ENCODE measurements at regions not wholly inside any gene's neighbourhood (a gene's known extent, or its start where the extent isn't known, plus 50 kb on each side); places are given as distances from the start of the nearest gene placed in this dataset.

DNA sequence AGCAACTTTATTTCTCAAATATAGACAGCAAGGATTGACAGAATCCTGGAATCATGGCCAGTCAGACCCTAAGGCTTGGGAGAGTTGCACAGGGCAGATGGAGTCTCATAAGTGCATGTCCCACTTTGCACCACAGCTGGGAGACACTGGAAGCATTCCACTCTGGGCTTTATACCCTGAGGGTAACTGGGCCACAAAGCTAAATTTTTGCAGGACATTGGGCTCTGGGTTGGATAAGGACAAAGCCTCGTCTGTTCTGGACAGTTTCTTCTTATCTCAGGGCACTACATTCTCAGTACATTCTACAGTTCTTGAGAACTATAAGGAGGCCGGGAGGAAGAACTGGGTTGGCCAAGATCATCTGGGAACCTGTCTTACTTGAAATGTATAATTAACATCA lies 158.3 kb upstream of the IGFBP3 start:
- POLR2A ChIA-PET: interaction anchor here (0.7 kb wide), 1 partner anchor 19 kb away, joined by 3 read pairs; no protein-coding TSS in a partner anchor
- in situ Hi-C loops (cut with MboI): no loop called here
- FAIRE-seq: no peak

DNA sequence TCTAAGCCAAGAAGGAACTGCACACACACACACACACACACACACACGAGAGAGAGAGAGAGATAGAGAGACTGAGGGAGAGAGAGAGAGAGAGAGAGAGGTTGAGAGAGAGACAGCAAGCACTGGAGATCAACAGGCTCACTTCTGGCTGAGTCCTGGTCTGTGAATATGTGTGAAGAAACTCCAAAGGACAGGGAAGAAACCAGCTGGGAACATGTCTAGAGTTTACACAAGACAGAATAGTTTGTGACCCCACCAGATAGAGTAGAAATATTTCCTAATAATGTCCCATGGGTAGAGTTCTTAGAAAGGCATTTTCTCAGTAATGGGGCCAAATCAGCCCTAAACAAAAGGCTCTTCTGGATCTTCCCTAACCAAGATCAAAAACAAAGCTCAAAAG lies 155.5 kb upstream of the IGFBP3 start:
- Histone ChIP-seq H3K27ac (ENCODE audit: control insufficient read depth, insufficient read depth) (no peak overlapping the region), H2AFZ (ENCODE audit: control insufficient read depth, low read depth, low read length) (no peak overlapping the region), H3K9me3 (replicated peaks; ENCODE audit: control insufficient read depth, insufficient read depth, low read length) (no peaks in the 10 kb centered on the region), H3K4me1 (ENCODE audit: control insufficient read depth, insufficient read depth, low read length) (no peaks in the 10 kb centered on the region), H3K4me2 (ENCODE audit: control insufficient read depth, insufficient read depth) (no peak overlapping the region), H3K27me3 (replicated peaks in 1 of 2; ENCODE audit: control insufficient read depth in 2 of 2, insufficient read depth in 2 of 2, low read length in 1 of 2) (no peaks in the 10 kb centered on the region), H4K20me1 (ENCODE audit: control insufficient read depth, insufficient read depth) (no peaks in the 10 kb centered on the region), H3K79me2 (ENCODE audit: control insufficient read depth, insufficient read depth, low read length) (no peaks in the 10 kb centered on the region), H3K36me3 (ENCODE audit: control insufficient read depth in 2 of 2, insufficient read depth in 2 of 2, low read length in 1 of 2) (no peaks in the 10 kb centered on the region), H3K4me3 (no peak overlapping the region), H3K9ac (ENCODE audit: control insufficient read depth, insufficient read depth, low read length) (no peak overlapping the region)
- no TSS peak for BruUV-seq (replicated peaks)
- ChIA-PET POLR2A (interaction anchor here (0.7 kb wide), 1 partner anchor 12 kb away, joined by 4 read pairs; no protein-coding TSS in a partner anchor), RAD21 (ENCODE audit: unreplicated experiment) (no interaction called here), SMC1A (ENCODE audit: uncharacterized antibody, unreplicated experiment) (interaction anchor here (1.0 to 1.1 kb wide), 2 partner anchors 14 to 48 kb away, joined by 3 read pairs; no protein-coding TSS in a partner anchor), CTCF (interaction anchor here (0.7 to 1.2 kb wide), 2 partner anchors 8 to 13 kb away, joined by 3 to 5 read pairs; no protein-coding TSS in a partner anchor)
- DNase-seq (ENCODE audit: low read depth, low spot score): no peak
- no peak for ATAC-seq
- 0% methylated on average over 1 of the region's 1 CpG for WGBS (ENCODE audit: insufficient coverage, insufficient replicate concordance, low lambda C conversion rate, missing lambda C conversion rate)
- TF ChIP-seq, protein P1, sequence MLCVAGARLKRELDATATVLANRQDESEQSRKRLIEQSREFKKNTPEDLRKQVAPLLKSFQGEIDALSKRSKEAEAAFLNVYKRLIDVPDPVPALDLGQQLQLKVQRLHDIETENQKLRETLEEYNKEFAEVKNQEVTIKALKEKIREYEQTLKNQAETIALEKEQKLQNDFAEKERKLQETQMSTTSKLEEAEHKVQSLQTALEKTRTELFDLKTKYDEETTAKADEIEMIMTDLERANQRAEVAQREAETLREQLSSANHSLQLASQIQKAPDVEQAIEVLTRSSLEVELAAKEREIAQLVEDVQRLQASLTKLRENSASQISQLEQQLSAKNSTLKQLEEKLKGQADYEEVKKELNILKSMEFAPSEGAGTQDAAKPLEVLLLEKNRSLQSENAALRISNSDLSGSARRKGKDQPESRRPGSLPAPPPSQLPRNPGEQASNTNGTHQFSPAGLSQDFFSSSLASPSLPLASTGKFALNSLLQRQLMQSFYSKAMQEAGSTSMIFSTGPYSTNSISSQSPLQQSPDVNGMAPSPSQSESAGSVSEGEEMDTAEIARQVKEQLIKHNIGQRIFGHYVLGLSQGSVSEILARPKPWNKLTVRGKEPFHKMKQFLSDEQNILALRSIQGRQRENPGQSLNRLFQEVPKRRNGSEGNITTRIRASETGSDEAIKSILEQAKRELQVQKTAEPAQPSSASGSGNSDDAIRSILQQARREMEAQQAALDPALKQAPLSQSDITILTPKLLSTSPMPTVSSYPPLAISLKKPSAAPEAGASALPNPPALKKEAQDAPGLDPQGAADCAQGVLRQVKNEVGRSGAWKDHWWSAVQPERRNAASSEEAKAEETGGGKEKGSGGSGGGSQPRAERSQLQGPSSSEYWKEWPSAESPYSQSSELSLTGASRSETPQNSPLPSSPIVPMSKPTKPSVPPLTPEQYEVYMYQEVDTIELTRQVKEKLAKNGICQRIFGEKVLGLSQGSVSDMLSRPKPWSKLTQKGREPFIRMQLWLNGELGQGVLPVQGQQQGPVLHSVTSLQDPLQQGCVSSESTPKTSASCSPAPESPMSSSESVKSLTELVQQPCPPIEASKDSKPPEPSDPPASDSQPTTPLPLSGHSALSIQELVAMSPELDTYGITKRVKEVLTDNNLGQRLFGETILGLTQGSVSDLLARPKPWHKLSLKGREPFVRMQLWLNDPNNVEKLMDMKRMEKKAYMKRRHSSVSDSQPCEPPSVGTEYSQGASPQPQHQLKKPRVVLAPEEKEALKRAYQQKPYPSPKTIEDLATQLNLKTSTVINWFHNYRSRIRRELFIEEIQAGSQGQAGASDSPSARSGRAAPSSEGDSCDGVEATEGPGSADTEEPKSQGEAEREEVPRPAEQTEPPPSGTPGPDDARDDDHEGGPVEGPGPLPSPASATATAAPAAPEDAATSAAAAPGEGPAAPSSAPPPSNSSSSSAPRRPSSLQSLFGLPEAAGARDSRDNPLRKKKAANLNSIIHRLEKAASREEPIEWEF (IDR thresholded peaks at IDR 0.05; ENCODE audit: insufficient replicate concordance, low read depth, low read length): no peak
- TF ChIP-seq, protein P2, sequence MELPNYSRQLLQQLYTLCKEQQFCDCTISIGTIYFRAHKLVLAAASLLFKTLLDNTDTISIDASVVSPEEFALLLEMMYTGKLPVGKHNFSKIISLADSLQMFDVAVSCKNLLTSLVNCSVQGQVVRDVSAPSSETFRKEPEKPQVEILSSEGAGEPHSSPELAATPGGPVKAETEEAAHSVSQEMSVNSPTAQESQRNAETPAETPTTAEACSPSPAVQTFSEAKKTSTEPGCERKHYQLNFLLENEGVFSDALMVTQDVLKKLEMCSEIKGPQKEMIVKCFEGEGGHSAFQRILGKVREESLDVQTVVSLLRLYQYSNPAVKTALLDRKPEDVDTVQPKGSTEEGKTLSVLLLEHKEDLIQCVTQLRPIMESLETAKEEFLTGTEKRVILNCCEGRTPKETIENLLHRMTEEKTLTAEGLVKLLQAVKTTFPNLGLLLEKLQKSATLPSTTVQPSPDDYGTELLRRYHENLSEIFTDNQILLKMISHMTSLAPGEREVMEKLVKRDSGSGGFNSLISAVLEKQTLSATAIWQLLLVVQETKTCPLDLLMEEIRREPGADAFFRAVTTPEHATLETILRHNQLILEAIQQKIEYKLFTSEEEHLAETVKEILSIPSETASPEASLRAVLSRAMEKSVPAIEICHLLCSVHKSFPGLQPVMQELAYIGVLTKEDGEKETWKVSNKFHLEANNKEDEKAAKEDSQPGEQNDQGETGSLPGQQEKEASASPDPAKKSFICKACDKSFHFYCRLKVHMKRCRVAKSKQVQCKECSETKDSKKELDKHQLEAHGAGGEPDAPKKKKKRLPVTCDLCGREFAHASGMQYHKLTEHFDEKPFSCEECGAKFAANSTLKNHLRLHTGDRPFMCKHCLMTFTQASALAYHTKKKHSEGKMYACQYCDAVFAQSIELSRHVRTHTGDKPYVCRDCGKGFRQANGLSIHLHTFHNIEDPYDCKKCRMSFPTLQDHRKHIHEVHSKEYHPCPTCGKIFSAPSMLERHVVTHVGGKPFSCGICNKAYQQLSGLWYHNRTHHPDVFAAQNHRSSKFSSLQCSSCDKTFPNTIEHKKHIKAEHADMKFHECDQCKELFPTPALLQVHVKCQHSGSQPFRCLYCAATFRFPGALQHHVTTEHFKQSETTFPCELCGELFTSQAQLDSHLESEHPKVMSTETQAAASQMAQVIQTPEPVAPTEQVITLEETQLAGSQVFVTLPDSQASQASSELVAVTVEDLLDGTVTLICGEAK (IDR thresholded peaks at IDR 0.05; ENCODE audit: borderline replicate concordance): no peak
- TF ChIP-seq ASH2L (IDR thresholded peaks at IDR 0.05; ENCODE audit: borderline replicate concordance, low read depth) (no peak), CHD4 (IDR thresholded peaks at IDR 0.05) (no peak)
- FAIRE-seq: no peak
- in situ Hi-C loops (cut with MboI): no loop called here
- intact Hi-C loops (cut with micrococcal nuclease; ENCODE audit: unreplicated experiment): no loop called here

More for the DNA sequence above, 158.3 kb upstream of the IGFBP3 start:
- SMC1A ChIA-PET (ENCODE audit: uncharacterized antibody, unreplicated experiment): interaction anchor here (0.7 to 1.1 kb wide), 3 partner anchors 10 to 31 kb away, joined by 3 to 4 read pairs (median 4); no protein-coding TSS in a partner anchor
- no peak overlapping the region for H3K4me3 ChIP-seq
- CTCF ChIA-PET: no interaction called here
- TF ChIP-seq ZSCAN29 (IDR thresholded peaks at IDR 0.05): no peak
- TF ChIP-seq CBFB (IDR thresholded peaks at IDR 0.05; ENCODE audit: low read depth): no peak
- no peak for TF ChIP-seq EZH2 (IDR thresholded peaks at IDR 0.05; ENCODE audit: borderline replicate concordance, control insufficient read depth, low read depth, low read length)
- no peak for TF ChIP-seq EP300 (IDR thresholded peaks at IDR 0.05; ENCODE audit: borderline replicate concordance in 1 of 2, control insufficient read depth in 1 of 2, low read depth in 2 of 2, low read length in 2 of 2)
- TF ChIP-seq YY1 (IDR thresholded peaks at IDR 0.05; ENCODE audit: low read depth, low read length): no peak
- DNase-seq (ENCODE audit: low read depth, low spot score) (no peak), ATAC-seq (no peak)
- H2AFZ ChIP-seq (ENCODE audit: control insufficient read depth, low read depth, low read length): no peak overlapping the region
- no peaks in the 10 kb centered on the region for H3K36me3 ChIP-seq (ENCODE audit: control insufficient read depth in 2 of 2, insufficient read depth in 2 of 2, low read length in 1 of 2)
- intact Hi-C loops (cut with micrococcal nuclease; ENCODE audit: unreplicated experiment): no loop called here
- H3K27ac ChIP-seq (ENCODE audit: control insufficient read depth, insufficient read depth): no peak overlapping the region
- no peak overlapping the region for H3K9ac ChIP-seq (ENCODE audit: control insufficient read depth, insufficient read depth, low read length)
- no peaks in the 10 kb centered on the region for H4K20me1 ChIP-seq (ENCODE audit: control insufficient read depth, insufficient read depth)
- WGBS (ENCODE audit: insufficient coverage, insufficient replicate concordance, low lambda C conversion rate, missing lambda C conversion rate): 41% methylated on average over 2 of the region's 2 CpGs
- H3K4me1 ChIP-seq (ENCODE audit: control insufficient read depth, insufficient read depth, low read length): no peaks in the 10 kb centered on the region
- H3K9me3 ChIP-seq (replicated peaks; ENCODE audit: control insufficient read depth, insufficient read depth, low read length): no peaks in the 10 kb centered on the region
- RAD21 ChIA-PET (ENCODE audit: unreplicated experiment): interaction anchor here (0.8 kb wide), 1 partner anchor 52 kb away, joined by 3 read pairs; no protein-coding TSS in a partner anchor
- no peak overlapping the region for H3K4me2 ChIP-seq (ENCODE audit: control insufficient read depth, insufficient read depth)
- no peaks in the 10 kb centered on the region for H3K79me2 ChIP-seq (ENCODE audit: control insufficient read depth, insufficient read depth, low read length)
- BruUV-seq (replicated peaks): no TSS peak
- no peaks in the 10 kb centered on the region for H3K27me3 ChIP-seq (replicated peaks in 1 of 2; ENCODE audit: control insufficient read depth in 2 of 2, insufficient read depth in 2 of 2, low read length in 1 of 2)
